Activated T-cell treated with anti-CD3 and anti-CD28 coated beads, Interleukin-2, amount 50 U/mL, for 24 hours (primary cell): ENCODE measurements at regions not wholly inside any gene's neighbourhood (a gene's known extent, or its start where the extent isn't known, plus 50 kb on each side); places are given as distances from the start of the nearest gene placed in this dataset.

Experiments used
- DNase-seq: peaks from one replicate; pipeline ENCODE4 v3.0.0-alpha.2; 2020
- H3K27ac Mint-ChIP-seq: 2 replicates; pipeline ENCODE4 v1.8.0; 2020; ENCODE audit warnings: mild to moderate bottlenecking, mixed read lengths
- H3K27me3 Mint-ChIP-seq: 2 replicates; pipeline ENCODE4 v1.8.0; 2020; ENCODE audit warnings: mixed read lengths
- H3K36me3 Mint-ChIP-seq: 2 replicates; pipeline ENCODE4 v1.8.0; 2020; ENCODE audit warnings: low read depth, mixed read lengths
- H3K4me1 Mint-ChIP-seq: 2 replicates; pipeline ENCODE4 v1.8.0; 2020; ENCODE audit warnings: low read depth, mixed read lengths
- H3K4me3 Mint-ChIP-seq: 2 replicates; pipeline ENCODE4 v1.8.0; 2020; ENCODE audit warnings: mild to moderate bottlenecking, moderate library complexity, mixed read lengths
- H3K9me3 Mint-ChIP-seq: 2 replicates; pipeline ENCODE4 v1.8.0; 2020; ENCODE audit warnings: mixed read lengths

DNA sequence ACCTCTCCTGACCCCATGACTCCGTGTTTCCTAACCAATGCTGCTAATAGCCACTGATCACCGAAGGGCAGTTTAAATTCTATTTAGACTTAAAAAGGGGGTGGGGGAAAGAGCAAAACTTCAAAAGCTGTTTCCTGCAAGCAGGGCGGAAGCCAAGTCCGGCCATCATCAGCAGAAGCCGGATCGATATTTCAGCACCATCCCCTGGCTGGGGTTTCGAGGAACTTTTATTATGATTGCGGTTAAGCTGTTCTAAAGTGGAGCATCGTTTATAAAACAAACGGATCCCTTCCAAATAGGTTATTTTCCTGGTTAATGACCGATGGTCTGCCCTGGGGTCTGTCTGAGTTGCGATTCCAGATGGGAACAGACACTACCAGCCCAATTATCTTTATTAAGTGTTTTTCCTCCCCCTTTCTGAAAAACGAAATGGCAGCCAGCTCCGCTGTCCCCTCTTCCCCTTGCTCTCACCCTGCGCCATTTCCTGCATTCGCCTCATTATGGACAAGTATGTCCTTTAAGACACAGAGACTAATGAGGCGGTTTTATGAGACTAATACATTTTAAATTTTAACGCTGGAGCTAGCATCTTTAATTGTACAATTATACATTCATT is 76.1 kb upstream of the IRX3 start:
- Mint-ChIP-seq H3K9me3 (no peaks in the 10 kb centered on the region), H3K4me1 (no peaks in the 10 kb centered on the region), H3K36me3 (no peaks in the 10 kb centered on the region), H3K27me3 (peaks cover 59% of the 10 kb centered on the region), H3K27ac (no peak overlapping the region), H3K4me3 (no peak overlapping the region)
- DNase-seq: no peak

DNA sequence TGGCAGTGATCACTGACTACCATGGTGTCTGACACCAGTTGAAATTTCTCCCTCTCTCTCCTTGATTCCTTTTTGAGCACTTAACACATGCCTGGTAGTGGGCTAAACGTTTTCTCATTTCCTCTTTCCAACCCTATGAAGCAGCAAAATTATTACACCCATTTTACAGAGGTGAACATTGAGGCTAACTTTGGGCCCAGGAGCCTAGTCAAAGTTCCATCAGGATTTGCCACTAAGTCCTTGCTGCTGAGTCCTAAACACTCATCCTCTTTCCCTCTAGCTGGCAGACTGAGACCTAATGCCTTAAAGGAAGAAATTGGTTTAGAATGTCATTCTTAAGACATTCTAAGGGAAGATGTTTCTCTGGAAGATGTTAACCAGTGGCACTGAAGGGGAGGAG is 74.7 kb upstream of the IRX3 start:
- Mint-ChIP-seq H3K4me1 (no peaks in the 10 kb centered on the region), H3K27me3 (peaks cover 62% of the 10 kb centered on the region), H3K27ac (no peak overlapping the region), H3K36me3 (no peaks in the 10 kb centered on the region), H3K9me3 (no peaks in the 10 kb centered on the region), H3K4me3 (no peak overlapping the region)
- DNase-seq: no peak

DNA sequence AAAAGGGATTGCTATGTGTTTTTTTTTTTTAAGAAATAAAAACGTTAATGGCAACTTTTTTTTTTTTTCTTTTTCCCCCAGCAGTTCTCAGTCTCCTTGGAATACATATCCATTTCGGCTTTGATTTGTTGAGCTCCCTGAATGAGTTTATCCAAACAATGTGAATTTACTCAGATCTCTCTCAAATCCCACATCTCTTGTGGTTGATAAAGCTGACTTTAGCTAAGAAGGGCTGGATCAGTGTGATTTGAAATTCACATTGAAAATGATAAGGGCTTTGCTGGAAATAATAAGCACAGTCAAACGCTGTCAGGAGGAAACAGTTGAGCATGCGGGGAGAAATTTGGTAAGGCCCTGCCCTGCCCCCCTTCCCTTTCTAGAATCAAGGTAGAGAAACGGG is 74.1 kb upstream of the IRX3 start:
- no peaks in the 10 kb centered on the region for H3K9me3 Mint-ChIP-seq
- H3K36me3 Mint-ChIP-seq: no peaks in the 10 kb centered on the region
- no peaks in the 10 kb centered on the region for H3K4me1 Mint-ChIP-seq
- H3K27ac Mint-ChIP-seq: no peak overlapping the region
- no peak for DNase-seq
- H3K4me3 Mint-ChIP-seq: no peak overlapping the region
- peaks cover 62% of the 10 kb centered on the region for H3K27me3 Mint-ChIP-seq

DNA sequence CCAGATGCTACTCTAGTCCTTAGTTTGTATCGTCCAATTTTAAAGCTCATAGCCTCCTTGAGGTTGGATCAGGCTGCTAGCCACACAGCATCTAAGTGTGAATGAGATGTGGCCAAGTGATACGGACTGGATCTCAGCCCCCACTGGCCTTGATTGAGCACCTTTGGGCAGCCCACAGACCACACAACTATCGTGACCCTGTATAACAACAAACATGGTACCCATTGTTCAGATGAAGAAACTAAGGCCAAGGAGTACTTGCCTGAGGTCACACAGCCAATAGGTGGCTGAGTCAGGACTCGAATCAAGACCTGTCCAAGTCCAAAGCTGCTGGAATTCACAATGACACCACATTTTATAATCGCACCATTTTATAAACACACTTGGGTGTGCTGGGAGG is 73.0 kb upstream of the IRX3 start:
- no peak overlapping the region for H3K27ac Mint-ChIP-seq
- DNase-seq: no peak
- peaks cover 57% of the 10 kb centered on the region for H3K27me3 Mint-ChIP-seq
- no peak overlapping the region for H3K4me3 Mint-ChIP-seq
- H3K4me1 Mint-ChIP-seq: no peaks in the 10 kb centered on the region
- H3K9me3 Mint-ChIP-seq: peaks cover 3% of the 10 kb centered on the region
- H3K36me3 Mint-ChIP-seq: no peaks in the 10 kb centered on the region

DNA sequence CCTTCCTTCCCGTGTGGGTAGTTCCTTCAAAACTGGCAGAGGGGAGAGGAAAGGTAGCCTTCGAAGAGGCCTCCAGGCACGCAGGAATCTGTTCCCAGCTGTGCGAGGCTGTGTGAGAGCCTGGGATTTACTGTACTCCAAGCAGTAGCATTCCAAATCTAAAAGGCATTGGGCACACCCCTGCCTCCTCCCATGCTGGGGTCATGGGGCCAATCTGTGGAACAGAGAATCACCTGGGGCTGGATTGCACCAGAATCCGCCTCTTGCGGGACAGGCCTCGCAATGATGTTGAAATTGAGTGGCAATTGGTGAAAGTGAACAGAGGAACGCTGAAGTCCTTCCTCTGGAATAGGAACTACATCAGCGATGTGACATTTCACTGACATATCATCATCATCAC is 72.5 kb upstream of the IRX3 start:
- no peak for DNase-seq
- Mint-ChIP-seq H3K27me3 (peaks cover 55% of the 10 kb centered on the region), H3K9me3 (peaks cover 4% of the 10 kb centered on the region), H3K27ac (no peak overlapping the region), H3K36me3 (no peaks in the 10 kb centered on the region), H3K4me3 (no peak overlapping the region), H3K4me1 (no peaks in the 10 kb centered on the region)

DNA sequence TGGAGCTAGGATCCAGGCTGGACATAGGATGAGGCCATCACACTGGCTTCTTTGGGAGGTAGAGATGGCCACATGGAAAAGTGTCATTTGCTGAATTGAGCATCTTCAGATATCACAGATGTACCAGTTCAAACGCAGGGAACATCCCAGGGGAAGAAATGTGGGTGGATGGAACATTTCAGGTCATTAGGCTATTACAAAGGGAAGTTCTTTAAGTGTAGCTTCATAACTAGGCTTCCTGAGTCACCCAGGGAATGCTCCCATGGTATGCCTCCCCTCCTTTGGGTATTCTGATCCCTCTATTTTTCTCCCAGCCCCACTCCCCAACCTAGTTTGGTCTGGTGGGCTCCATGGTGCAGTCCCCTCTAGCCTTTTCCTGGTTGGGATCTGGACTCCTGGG is 69.8 kb upstream of the IRX3 start:
- H3K4me1 Mint-ChIP-seq: no peaks in the 10 kb centered on the region
- no peak overlapping the region for H3K4me3 Mint-ChIP-seq
- H3K36me3 Mint-ChIP-seq: no peaks in the 10 kb centered on the region
- peaks cover 37% of the 10 kb centered on the region for H3K27me3 Mint-ChIP-seq
- H3K9me3 Mint-ChIP-seq: peaks cover 7% of the 10 kb centered on the region
- H3K27ac Mint-ChIP-seq: no peak overlapping the region
- no peak for DNase-seq

DNA sequence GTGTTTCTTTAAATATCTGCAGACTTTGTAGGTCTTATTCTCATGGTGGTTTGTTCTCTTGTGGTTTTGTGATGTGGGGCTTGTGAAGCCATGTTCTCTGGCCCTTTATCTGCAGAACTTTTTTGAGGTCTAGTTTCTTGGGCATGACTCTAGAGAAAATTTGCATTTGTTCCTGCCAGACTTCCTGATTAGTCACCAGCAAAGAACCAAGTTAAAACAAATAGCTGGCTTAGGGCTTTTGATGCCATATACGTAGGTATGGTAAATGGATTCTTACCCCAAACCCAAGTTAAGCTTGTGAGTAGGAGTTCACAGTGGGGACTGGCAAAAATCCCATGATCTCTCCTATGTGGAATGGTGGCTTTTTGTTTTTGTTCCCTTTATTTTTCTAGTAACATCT is 68.7 kb upstream of the IRX3 start:
- no peak overlapping the region for H3K27ac Mint-ChIP-seq
- H3K9me3 Mint-ChIP-seq: peaks cover 7% of the 10 kb centered on the region
- no peak for DNase-seq
- H3K27me3 Mint-ChIP-seq: peaks cover 40% of the 10 kb centered on the region
- H3K4me1 Mint-ChIP-seq: no peaks in the 10 kb centered on the region
- no peak overlapping the region for H3K4me3 Mint-ChIP-seq
- no peaks in the 10 kb centered on the region for H3K36me3 Mint-ChIP-seq

DNA sequence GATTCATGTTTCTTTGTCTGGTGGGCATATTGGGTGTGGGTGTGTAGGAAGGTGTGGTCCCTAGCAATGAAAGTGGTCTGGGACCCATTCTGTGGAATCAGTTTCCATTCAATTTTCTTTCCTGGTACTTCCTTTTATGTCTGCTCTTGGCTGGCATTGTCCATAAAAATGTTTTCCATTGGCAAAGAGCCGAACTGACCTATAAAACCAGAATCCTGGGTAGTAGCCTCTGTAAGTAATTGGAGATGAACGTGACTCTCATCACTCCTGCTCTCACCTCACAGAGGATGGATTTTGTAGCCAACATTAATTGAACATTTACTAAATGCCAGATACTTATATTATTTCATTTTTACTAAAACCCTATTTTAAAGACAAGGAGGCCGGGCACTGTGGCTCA is 66.5 kb upstream of the IRX3 start:
- peaks cover 7% of the 10 kb centered on the region for H3K9me3 Mint-ChIP-seq
- H3K4me3 Mint-ChIP-seq: no peak overlapping the region
- peaks cover 36% of the 10 kb centered on the region for H3K27me3 Mint-ChIP-seq
- no peaks in the 10 kb centered on the region for H3K36me3 Mint-ChIP-seq
- no peak for DNase-seq
- H3K27ac Mint-ChIP-seq: no peak overlapping the region
- H3K4me1 Mint-ChIP-seq: no peaks in the 10 kb centered on the region

DNA sequence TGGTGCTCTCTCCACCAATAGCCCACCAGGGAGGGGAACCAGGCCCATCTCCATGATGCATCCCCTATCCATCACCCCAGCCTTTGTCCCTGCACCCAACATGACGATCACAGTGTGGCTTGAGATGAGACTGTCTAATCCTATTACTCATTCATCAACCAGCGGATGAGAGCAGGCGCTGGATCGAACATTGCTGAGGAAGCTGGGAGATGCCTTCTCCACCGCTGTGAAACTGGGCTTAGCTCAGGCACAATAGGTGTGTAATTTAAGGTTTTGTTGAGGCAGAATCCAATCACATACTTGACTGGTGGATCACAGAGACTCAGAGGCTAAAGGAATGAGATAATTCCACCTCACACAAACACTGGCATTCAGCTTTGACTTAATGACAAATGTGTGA is 64.6 kb upstream of the IRX3 start:
- no peak for DNase-seq
- Mint-ChIP-seq H3K27me3 (peaks cover 30% of the 10 kb centered on the region), H3K4me3 (no peak overlapping the region), H3K9me3 (peaks cover 7% of the 10 kb centered on the region), H3K36me3 (no peaks in the 10 kb centered on the region), H3K4me1 (no peaks in the 10 kb centered on the region), H3K27ac (no peak overlapping the region)

DNA sequence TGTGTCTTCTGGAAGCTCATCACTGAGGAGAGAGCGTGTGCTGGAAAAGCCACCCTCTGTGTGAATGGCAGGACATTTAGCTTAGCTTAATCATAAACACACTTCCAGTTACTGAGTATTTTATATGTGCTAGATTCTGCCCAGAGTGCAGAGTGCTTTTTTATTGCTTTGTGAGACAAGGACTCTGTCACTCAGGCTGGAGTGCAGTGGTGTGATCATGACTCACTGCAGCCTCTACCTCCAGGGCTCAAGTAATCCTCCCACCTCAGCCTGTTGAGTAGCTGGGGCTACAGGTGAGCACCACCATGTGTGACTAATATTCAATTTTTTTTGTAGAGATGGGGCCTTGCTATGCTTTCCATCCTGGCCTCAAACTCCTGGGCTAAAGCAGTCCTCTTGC is 61.4 kb upstream of the IRX3 start:
- no peak overlapping the region for H3K27ac Mint-ChIP-seq
- DNase-seq: no peak
- H3K9me3 Mint-ChIP-seq: no peaks in the 10 kb centered on the region
- H3K4me3 Mint-ChIP-seq: no peak overlapping the region
- no peaks in the 10 kb centered on the region for H3K36me3 Mint-ChIP-seq
- no peaks in the 10 kb centered on the region for H3K4me1 Mint-ChIP-seq
- peaks cover 37% of the 10 kb centered on the region for H3K27me3 Mint-ChIP-seq

DNA sequence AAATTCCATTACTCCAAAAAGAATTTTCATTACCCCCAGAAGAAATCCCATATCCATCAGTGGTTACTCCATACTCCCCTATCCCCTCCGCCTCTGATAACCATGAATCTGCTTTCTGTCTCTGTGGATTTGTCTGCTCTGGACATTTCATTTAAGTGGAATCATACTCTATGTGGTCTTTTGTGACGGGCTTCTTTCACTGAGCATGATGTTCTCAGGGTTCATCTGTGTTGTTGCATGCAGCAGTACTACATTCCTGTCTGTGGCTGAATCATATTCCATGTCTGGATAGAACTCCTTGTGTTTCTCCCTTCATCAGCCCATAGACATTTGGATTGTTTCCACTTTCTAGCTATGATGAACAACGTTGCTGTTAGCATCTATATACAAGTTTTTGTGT is 59.5 kb upstream of the IRX3 start:
- Mint-ChIP-seq H3K4me3 (no peak overlapping the region), H3K27me3 (peaks cover 29% of the 10 kb centered on the region), H3K4me1 (no peaks in the 10 kb centered on the region), H3K9me3 (no peaks in the 10 kb centered on the region), H3K36me3 (no peaks in the 10 kb centered on the region), H3K27ac (no peak overlapping the region)
- DNase-seq: no peak

DNA sequence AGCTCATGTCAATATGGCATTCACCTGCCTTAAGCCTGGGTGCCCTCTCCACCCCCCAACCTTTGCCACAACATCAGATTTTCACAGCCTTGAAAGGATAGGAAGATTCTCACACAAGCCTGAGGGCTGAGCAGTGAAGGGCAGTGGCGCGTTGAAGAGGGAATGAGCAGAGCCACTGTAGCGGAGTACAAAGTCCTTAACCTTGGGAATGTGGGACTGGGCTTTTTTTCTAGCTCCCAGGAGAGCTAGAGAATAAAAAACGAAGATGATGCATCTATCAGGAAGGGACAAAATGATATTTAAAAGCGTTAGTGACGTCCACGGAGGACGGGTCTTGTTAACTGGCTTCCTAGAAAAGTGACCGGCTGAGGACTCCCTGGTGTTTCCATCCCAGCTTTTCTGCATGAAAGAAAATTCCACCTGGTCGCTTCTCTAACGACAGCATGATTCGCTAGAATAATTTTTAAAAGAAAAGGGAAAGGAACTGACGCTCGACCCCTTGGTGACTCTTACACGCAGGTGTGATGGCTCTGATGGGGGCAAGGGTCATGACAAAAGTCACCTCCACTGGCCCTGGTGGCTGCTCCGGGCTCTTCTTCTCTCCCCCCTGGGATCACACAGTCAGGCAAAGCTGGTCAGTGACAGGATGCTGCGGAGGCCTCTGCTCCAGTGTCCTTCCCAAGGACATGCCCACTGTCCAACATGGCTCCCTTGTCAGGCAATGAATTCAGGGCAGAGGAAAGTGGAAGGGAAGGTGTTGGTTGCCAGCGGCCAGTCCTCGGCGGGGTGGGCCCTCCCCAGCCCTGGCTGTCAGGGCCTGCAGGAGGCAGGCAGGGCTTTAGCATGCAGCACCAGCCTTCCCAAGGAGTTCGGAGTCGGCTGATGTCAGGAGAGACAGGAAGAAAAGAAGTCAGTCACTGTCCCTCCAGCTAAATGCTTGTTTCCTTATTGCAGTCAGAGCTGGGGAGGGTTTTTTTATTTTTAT is 58.4 kb upstream of the IRX3 start:
- H3K9me3 Mint-ChIP-seq: no peaks in the 10 kb centered on the region
- DNase-seq: no peak
- no peak overlapping the region for H3K4me3 Mint-ChIP-seq
- H3K4me1 Mint-ChIP-seq: no peaks in the 10 kb centered on the region
- H3K27me3 Mint-ChIP-seq: peaks cover 23% of the 10 kb centered on the region
- no peak overlapping the region for H3K27ac Mint-ChIP-seq
- no peaks in the 10 kb centered on the region for H3K36me3 Mint-ChIP-seq

DNA sequence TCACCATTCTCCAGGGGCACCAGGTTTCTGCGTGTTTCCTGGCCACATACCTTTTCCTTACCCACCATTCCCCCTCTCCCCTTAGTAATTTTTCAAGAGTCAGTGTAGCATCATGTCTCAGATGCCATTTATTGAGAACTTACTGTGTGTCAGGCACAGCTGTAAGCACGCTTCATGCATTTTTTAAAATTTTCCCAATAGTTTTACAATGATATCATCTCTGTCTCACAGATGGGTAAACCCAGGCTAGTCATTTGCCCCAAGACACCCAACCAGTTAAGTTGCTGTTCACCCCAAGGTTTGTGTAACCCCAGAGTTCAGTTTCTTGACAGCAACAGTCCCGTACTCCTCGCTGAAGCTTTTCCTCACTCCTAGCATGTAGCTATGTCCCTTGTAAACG is 56.4 kb upstream of the IRX3 start:
- Mint-ChIP-seq H3K36me3 (no peaks in the 10 kb centered on the region), H3K4me1 (no peaks in the 10 kb centered on the region), H3K27me3 (peaks cover 16% of the 10 kb centered on the region), H3K9me3 (no peaks in the 10 kb centered on the region), H3K27ac (no peak overlapping the region), H3K4me3 (no peak overlapping the region)
- DNase-seq: no peak

DNA sequence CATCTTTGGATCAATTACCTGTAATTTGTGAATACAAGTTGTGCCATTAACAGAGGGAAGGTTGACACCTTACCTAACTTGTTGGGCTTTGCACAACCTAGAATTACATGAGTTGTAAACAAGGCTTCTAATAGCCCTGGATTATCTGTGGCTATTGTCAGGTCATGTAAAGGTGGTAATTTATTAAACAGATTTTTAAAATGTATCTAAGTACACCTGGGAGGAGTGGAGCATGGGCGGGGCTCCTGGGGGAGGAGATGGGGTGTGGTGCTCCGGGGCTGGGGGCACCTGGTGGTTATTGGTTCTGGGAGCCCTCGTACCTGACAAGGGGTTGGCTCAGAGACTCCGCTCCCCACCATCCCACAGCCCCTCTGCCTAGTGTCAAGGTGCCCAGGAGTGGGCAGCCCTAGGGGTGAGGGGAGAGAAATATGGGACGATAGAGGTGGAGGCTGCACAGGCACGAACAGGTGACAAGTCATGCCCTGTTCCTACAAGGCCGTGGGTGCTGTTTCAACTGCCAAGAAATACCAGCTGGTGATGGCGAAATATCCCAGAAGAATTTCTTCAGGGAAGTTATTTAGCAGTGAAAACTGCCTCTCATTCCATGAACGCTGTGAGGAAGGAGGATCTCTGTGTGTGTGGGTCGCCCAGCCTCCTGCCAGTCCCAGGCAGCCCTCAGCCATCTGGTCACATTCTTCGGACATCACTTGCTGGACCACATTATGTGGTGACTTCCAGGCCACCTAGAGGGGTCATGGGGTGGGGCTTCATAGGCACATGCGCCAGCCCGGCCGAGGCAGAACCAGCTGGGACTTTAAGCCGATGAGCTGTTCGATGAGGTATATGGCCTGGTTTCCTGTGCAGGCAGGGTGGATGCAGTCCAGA is 55.5 kb upstream of the IRX3 start:
- Mint-ChIP-seq H3K36me3 (no peaks in the 10 kb centered on the region), H3K27ac (no peak overlapping the region), H3K27me3 (peaks cover 16% of the 10 kb centered on the region), H3K4me1 (no peaks in the 10 kb centered on the region), H3K4me3 (no peak overlapping the region), H3K9me3 (no peaks in the 10 kb centered on the region)
- DNase-seq: no peak
